ENCODE measurements at regions not wholly inside any gene's neighbourhood (a gene's known extent, or its start where the extent isn't known, plus 50 kb on each side); places are given as distances from the start of the nearest gene placed in this dataset.

DNA sequence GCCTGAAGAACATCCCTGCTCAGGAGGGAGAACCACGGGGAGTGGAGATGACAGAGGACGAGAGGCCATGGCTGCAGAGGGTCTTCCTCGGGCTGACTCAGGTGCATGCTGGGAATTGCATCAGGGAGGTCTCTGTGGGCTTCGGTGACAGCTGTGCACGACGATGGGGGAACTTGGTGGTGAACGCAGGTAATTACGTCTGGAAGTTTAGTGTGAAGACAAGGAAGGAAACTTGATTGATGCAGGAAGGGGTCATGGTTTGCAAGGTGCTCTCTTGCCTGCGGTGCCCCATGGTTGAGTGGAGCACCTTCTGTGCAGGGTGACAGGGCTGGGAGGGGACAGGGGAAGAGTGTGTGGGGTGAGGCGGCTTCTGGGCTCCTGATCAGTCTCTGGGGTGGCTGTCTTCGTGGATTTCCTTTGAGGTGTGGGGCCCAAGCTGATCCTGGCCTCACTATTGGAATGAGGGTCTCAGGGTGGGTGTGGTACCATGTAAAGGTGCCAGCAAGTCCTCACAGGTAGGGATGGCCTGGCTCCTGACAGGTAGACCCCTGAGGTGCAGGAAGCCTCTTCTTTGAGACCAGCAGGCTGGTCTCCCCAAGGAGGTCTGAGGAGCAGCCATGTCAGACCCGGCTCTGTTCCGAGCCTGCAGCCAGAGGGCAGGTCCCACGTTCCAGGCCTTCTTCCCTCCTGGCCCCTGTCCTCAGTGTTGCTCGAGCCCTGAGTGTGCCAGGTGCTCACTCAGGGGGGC is 1020.1 kb downstream of the TBC1D22A start:
- DNase-seq, result no peak

GRCh38 chr22:47781427-47782111 is 1019.1 kb downstream of the TBC1D22A start:
- no peak for DNase-seq

DNA sequence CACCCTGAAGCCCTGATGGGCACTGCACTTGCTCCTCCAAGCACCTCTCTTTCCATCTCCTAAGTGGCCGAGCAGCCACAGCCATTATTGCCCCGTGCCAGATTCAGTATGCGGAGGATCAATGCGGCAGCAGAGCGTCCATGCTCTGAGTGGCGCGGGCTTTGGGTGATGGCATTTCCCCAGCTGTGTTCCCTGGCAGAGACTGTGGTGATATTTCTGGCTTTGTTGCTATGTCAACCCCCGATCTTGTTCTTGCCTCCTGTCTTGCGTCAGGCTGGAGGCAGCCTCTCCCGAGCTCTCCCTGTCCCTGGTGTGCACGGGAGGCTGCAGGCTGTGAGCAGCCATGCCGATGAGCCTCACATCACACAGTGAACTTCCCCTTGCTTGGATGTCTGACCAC is 1018.6 kb downstream of the TBC1D22A start:
- DNase-seq, result no peak

GRCh38 chr22:47780281-47780875 is 1017.9 kb downstream of the TBC1D22A start:
- no peak for DNase-seq

DNA sequence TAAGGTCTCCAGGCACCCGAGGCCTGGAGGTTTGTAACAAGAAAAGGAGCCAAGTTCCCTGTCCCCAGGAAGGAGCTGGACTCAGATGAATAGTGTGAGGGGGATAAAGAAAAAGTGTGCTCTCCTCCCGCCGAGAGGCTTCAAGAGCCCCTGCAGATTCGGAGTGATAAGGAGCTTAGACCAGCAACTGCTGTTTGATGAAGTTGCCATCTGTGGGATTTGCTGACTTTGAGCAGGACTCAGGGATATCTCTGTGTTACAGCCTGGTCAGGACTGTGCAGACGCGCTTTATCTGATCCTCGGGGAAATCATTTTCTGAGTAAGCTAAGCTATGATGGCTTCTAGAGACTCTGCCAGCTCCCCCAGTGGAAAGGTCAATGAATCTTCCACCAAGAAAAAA is 1017.0 kb downstream of the TBC1D22A start:
- no peak for DNase-seq

- no peak for DNase-seq
These were observed 1015.8 kb downstream of the TBC1D22A start for GRCh38 chr22:47778160-47778658.

GRCh38 chr22:47777426-47777825 is 1015.0 kb downstream of the TBC1D22A start:
- no peak for DNase-seq

GRCh38 chr22:47776329-47776728 is 1013.9 kb downstream of the TBC1D22A start:
- DNase-seq, result no peak

- DNase-seq, result no peak
These were observed 1013.2 kb downstream of the TBC1D22A start for GRCh38 chr22:47775686-47776085.

- DNase-seq, result no peak
These were observed 1012.7 kb downstream of the TBC1D22A start for GRCh38 chr22:47775191-47775590.

DNA sequence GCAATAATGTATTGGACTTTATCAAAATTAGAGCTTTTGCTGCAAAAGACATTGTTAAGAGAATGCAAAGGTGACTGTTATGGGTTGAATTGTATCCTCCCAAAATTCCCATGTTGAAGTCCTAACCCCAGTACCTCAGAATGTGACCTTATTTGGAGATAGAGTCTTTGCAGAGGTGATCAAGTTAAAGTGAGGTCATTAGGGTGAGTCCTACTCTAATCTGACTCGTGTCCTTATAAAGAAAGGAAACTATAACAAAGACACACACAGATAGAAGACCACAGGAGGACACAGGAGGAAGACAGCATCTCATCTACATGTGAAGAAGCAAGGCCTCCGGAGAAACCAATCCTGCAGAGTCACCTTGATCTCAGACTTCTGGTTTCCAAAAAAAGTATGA is 1011.2 kb downstream of the TBC1D22A start:
- no peak for DNase-seq

- no peak for DNase-seq
These were observed 1010.4 kb downstream of the TBC1D22A start for GRCh38 chr22:47772864-47773263.

GRCh38 chr22:47769652-47770051 is 1007.2 kb downstream of the TBC1D22A start:
- DNase-seq, result no peak

GRCh38 chr22:47768027-47768426 is 1005.6 kb downstream of the TBC1D22A start:
- no peak for DNase-seq

DNA sequence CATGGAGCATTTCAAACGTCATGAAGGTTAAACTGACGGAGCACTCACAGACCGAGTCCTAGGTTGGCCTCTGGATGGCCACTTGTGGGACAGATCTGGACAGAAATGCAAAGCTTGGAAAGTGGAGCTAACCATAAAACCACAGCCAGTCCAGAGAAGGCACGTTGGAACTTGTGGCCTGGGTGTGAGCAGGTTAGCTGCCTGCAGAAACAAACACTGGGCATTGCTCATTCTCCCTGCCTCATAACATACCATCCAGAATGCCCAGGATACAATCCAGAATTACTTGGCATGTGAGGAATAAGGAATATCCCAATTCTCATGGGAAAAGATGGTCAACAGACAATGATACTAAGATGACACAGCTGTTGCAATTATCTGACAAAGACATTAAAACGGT is 1005.0 kb downstream of the TBC1D22A start:
- DNase-seq, result no peak

DNA sequence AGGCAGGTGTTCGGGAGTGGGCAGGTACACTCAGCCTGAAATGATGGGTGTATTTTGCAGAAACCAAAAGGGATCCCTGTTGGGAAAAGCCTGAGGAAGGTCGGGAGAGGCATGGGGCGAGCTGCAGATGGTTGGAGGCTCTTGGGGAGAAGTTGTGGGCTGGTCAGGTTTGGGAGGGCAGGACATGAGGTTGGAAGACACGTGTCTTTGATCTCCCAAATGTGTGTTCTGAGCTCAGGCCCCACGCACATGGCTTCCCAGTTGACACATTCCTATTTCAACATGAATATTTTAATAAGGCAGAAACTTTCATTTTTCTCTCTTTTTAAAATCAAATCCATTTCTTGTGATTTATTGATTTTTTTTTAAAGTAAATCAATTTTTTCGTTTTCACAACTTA is 1003.3 kb downstream of the TBC1D22A start:
- DNase-seq, result no peak

DNA sequence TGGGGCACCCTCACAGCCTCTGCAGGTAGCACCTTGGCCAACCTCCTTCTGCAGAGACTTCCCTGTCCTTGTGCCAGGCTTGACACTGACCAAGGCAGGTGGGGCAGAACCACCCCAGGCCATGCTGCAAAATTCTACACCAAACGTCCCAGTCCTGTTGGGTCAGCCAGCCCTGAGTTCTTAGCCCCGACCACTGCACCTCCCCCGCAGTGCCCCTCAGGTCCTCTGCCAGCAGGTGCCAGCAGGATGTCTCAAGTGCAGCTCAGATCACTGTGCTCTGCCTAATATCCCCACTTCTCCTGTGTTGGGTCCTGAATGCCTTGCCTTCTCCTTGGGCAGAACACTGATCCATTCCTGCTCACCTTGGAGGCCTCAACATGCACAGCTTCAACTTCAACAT is 999.7 kb downstream of the TBC1D22A start:
- DNase-seq, result no peak

DNA sequence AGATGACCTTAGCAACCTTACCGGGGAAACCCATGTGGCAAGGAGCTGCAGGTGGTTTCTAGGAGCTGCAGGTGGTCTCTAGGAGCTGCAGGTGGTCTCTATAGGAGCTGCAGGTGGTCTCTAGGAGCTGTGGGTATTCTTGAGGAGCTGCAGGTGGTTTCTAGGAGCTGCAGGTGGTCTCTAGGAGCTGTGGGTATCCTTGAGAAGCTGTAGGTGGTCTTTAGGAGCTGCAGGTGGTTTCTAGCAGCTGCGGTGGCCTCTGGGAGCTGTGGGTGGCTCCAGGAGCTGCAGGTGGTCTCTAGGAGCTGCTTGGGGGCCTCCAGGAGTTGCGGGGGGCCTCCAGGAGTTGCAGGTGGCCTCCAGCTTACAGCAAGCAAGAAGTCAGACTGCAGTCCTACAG is 997.5 kb downstream of the TBC1D22A start:
- DNase-seq, result no peak

GRCh38 chr22:47757741-47758140 is 995.3 kb downstream of the TBC1D22A start:
- no peak for DNase-seq

DNA sequence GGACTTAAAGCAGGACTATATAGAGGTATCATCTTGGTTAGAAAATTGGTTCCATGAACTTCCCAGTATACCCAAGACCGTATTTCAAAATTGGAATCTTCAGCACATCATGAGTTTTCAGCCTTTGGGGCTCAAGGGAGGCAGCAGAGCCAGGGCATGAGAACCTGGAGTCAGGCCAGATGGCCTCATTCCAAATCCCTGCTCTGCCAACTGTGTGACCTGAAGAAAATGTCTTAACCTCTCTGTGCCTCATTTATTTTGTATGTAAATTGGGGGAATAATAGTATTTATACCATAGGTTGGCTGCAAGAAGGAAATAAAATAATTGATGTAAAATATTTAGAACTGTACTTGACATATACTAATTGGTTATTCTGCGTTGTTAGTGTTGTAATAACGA is 987.6 kb downstream of the TBC1D22A start:
- no peak for DNase-seq

DNA sequence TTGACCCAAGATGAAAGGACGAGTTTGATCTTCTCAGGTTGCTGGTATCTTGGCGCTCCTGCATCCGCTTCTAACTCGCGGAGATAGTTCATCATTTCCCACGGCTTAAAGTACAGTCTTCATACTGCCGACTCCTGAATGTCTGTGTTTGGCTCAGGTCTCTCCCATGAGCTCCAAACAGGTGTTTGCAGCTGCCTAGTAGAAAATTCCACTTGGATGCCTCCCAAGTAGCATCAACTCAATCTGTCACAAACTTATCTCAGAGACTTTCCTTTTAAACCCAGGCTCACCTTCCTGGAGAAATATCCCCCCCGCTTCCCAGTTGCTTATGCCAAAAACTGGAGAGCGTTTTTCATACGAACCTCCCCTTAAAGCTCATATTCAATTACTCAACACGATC is 986.5 kb downstream of the TBC1D22A start:
- no peak for DNase-seq

DNA sequence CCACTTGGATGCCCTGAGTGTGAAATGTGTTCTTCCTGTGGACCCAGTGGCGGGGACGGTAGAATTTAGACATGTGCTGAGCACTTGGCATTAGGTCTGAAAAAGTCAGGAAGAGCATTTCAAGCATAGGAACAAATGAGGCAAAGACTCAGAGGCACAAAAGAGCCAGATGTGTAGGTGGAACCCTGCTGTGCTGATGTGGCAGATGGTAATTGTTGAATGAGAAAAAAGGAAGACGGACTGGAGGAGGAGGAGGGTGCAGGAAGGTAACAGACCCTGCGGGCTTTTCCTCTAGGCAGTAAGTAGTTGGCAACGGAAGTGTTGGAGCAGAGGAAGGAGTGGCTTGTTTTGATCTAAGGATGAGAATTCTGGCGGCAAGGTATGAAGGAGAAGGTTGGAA is 985.8 kb downstream of the TBC1D22A start:
- no peak for DNase-seq

- no peak for DNase-seq
These were observed 977.8 kb downstream of the TBC1D22A start for GRCh38 chr22:47740109-47740805.

Data from inflammatory macrophage treated with lipopolysaccharide for 1 hour (primary cell).